Liver (tissue), 7 donors: ENCODE measurements at regions not wholly inside any gene's neighbourhood (a gene's known extent, or its start where the extent isn't known, plus 50 kb on each side); places are given as distances from the start of the nearest gene placed in this dataset.

ENCODE experiments used
- DNase-seq: peaks from one replicate; pipeline ENCODE4 v3.0.0-alpha.2; 2017; ENCODE audit warnings: low spot score
- H3K27ac ChIP-seq, 2 donors: one replicate each; pipeline ENCODE4 v1.7.0; 2013; ENCODE audit warnings: inconsistent platforms in 2 of 2, low read length in 2 of 2, control low read depth in 1 of 2, low read depth in 1 of 2, mild to moderate bottlenecking in 1 of 2
- H3K27me3 ChIP-seq, 4 donors: one replicate each; pipeline versions ENCODE4 v1.6.1 to v1.7.0; 2013; ENCODE audit warnings: low read length in 3 of 4, inconsistent platforms in 1 of 4, mild to moderate bottlenecking in 1 of 4, moderate library complexity in 1 of 4; ENCODE audit not compliant: control insufficient read depth in 4 of 4, insufficient read depth in 4 of 4
- H3K36me3 ChIP-seq, 4 donors: one replicate each; pipeline versions ENCODE4 v1.6.1 to v1.7.0; 2013; ENCODE audit warnings: low read length in 3 of 4, mild to moderate bottlenecking in 3 of 4, low read depth in 1 of 4, moderate library complexity in 1 of 4; ENCODE audit not compliant: control insufficient read depth in 4 of 4, insufficient read depth in 3 of 4
- H3K4me1 ChIP-seq, 4 donors: one replicate each; pipeline versions ENCODE4 v1.6.1 to v1.7.0; 2013; ENCODE audit warnings: low read length in 3 of 4, mild to moderate bottlenecking in 3 of 4, moderate library complexity in 1 of 4; ENCODE audit not compliant: control insufficient read depth in 4 of 4, insufficient read depth in 4 of 4
- H3K4me3 ChIP-seq, 3 donors: one replicate each; pipeline versions ENCODE4 v1.6.1 to v1.7.0; 2013; ENCODE audit warnings: low read length in 3 of 3, control low read depth in 1 of 3, low read depth in 1 of 3, mild to moderate bottlenecking in 1 of 3
- H3K9ac ChIP-seq, 2 donors: one replicate each; pipeline ENCODE4 v1.7.0; 2013; ENCODE audit warnings: low read length in 2 of 2, mild to moderate bottlenecking in 2 of 2, moderate library complexity in 2 of 2, control low read depth in 1 of 2, low read depth in 1 of 2
- H3K9me3 ChIP-seq, 4 donors: one replicate each; pipeline versions ENCODE4 v1.6.1 to v1.7.0; 2013; ENCODE audit warnings: low read length in 3 of 4; ENCODE audit not compliant: control insufficient read depth in 4 of 4
- EGR1 ChIP-seq, 2 donors: IDR thresholded peaks; 2 replicates each; pipeline ENCODE4 v1.6.1; 2016 to 2018; ENCODE audit warnings: antibody characterized with exemption in 2 of 2, low read depth in 2 of 2
- FOXA1 ChIP-seq: IDR thresholded peaks from 2 replicates; pipeline ENCODE4 v1.6.1; 2016; ENCODE audit warnings: antibody characterized with exemption
- GABPA ChIP-seq, 2 donors: IDR thresholded peaks in 1 of 2; conservative IDR thresholded peaks in 1 of 2; 2 replicates each; pipeline ENCODE4 v1.6.1; 2016; ENCODE audit warnings: antibody characterized with exemption in 2 of 2, mild to moderate bottlenecking in 1 of 2, moderate library complexity in 1 of 2
- HNF4A ChIP-seq, 2 donors: conservative IDR thresholded peaks; 2 replicates each; pipeline ENCODE4 v1.6.1; 2016; ENCODE audit warnings: antibody characterized with exemption in 2 of 2, mild to moderate bottlenecking in 2 of 2
- HNF4G ChIP-seq: IDR thresholded peaks from 2 replicates; pipeline ENCODE4 v1.6.1; 2016; ENCODE audit warnings: antibody characterized with exemption
- JUND ChIP-seq, 2 donors: IDR thresholded peaks; 2 replicates each; pipeline ENCODE4 v1.6.1; 2016; ENCODE audit warnings: antibody characterized with exemption in 2 of 2
- NR2F2 ChIP-seq: IDR thresholded peaks from 2 replicates; pipeline ENCODE4 v1.6.1; 2016; ENCODE audit warnings: antibody characterized with exemption
- RAD21 ChIP-seq, 2 donors: IDR thresholded peaks; 2 replicates each; pipeline ENCODE4 v1.6.1; 2016; ENCODE audit warnings: antibody characterized with exemption in 2 of 2, mild to moderate bottlenecking in 2 of 2
- RXRA ChIP-seq, 2 donors: IDR thresholded peaks; 2 replicates each; pipeline ENCODE4 v1.6.1; 2017 to 2018; ENCODE audit warnings: antibody characterized with exemption in 2 of 2, mild to moderate bottlenecking in 1 of 2
- SP1 ChIP-seq: IDR thresholded peaks from 2 replicates; pipeline ENCODE4 v1.6.1; 2018; ENCODE audit warnings: antibody characterized with exemption, mild to moderate bottlenecking
- YY1 ChIP-seq: IDR thresholded peaks from 2 replicates; pipeline ENCODE4 v1.6.1; 2016; ENCODE audit warnings: antibody characterized with exemption, mild to moderate bottlenecking
- TF ChIP-seq, protein P1 (sequence below): fragments of 150-350 bp; IDR thresholded peaks from 2 replicates; pipeline ENCODE4 v1.5.1; 2017; ENCODE audit warnings: improper control_type of control experiment, low read depth, low read length; ENCODE audit not compliant: missing input control
- TF ChIP-seq, protein P2 (sequence below): IDR thresholded peaks from 2 replicates; pipeline ENCODE4 v1.6.1; 2016; ENCODE audit warnings: antibody characterized with exemption
- TF ChIP-seq, protein P3 (sequence below): IDR thresholded peaks from 2 replicates; pipeline ENCODE4 v1.6.1; 2016; ENCODE audit warnings: antibody characterized with exemption
- TF ChIP-seq, protein P4 (sequence below): IDR thresholded peaks from 2 replicates; pipeline ENCODE4 v1.6.1; 2016; ENCODE audit warnings: antibody characterized with exemption
- TF ChIP-seq, protein P5 (sequence below): IDR thresholded peaks from 2 replicates; pipeline ENCODE4 v1.6.1; 2016; ENCODE audit warnings: antibody characterized with exemption, mild to moderate bottlenecking
- donor health status: healthy.
- donor health status: healthy.
- donor health status: healthy.
- donor health status: healthy.

DNA sequence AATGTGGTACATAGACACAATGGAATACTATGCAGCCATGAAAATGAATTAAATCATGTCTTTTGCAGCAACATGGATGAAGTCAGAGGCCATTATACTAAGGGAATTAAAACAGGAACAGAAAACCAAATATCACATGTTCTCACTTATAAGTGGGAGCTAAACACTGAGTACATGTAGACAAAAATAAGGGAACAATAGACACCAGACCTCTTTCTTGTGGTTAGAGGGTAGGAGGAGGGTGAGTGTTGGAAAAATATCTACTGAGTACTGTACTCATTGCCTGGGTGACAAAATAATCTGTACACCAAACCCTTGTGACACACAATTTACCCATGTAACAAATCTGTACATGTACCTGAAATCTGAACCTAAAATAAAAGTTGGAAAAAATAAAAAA lies 59.1 kb upstream of the ANO5 start:
- Histone ChIP-seq H3K27ac (no peak overlapping the region), H3K36me3 (no peaks in the 10 kb centered on the region), H3K4me1 (no peaks in the 10 kb centered on the region), H3K9ac (no peak overlapping the region), H3K9me3 (no peaks in the 10 kb centered on the region), H3K27me3 (no peaks in the 10 kb centered on the region), H3K4me3 (no peak overlapping the region)
- TF ChIP-seq NR2F2 (no peak), RAD21 (IDR thresholded peaks at IDR 0.05) (no peak), EGR1 (IDR thresholded peaks at IDR 0.05; ENCODE audit: low read depth in 2 of 2) (no peak), SP1 (no peak), RXRA (IDR thresholded peaks at IDR 0.05) (no peak), JUND (IDR thresholded peaks at IDR 0.05) (no peak), GABPA (IDR thresholded peaks at IDR 0.05 in 1 of 2, conservative IDR thresholded peaks at IDR 0.05 in 1 of 2) (no peak), HNF4A (conservative IDR thresholded peaks at IDR 0.05) (no peak), YY1 (no peak), HNF4G (no peak)
- TF ChIP-seq, protein P1, sequence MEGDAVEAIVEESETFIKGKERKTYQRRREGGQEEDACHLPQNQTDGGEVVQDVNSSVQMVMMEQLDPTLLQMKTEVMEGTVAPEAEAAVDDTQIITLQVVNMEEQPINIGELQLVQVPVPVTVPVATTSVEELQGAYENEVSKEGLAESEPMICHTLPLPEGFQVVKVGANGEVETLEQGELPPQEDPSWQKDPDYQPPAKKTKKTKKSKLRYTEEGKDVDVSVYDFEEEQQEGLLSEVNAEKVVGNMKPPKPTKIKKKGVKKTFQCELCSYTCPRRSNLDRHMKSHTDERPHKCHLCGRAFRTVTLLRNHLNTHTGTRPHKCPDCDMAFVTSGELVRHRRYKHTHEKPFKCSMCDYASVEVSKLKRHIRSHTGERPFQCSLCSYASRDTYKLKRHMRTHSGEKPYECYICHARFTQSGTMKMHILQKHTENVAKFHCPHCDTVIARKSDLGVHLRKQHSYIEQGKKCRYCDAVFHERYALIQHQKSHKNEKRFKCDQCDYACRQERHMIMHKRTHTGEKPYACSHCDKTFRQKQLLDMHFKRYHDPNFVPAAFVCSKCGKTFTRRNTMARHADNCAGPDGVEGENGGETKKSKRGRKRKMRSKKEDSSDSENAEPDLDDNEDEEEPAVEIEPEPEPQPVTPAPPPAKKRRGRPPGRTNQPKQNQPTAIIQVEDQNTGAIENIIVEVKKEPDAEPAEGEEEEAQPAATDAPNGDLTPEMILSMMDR = no peak
- TF ChIP-seq, protein P2, sequence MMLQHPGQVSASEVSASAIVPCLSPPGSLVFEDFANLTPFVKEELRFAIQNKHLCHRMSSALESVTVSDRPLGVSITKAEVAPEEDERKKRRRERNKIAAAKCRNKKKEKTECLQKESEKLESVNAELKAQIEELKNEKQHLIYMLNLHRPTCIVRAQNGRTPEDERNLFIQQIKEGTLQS = no peak
- TF ChIP-seq, protein P3, sequence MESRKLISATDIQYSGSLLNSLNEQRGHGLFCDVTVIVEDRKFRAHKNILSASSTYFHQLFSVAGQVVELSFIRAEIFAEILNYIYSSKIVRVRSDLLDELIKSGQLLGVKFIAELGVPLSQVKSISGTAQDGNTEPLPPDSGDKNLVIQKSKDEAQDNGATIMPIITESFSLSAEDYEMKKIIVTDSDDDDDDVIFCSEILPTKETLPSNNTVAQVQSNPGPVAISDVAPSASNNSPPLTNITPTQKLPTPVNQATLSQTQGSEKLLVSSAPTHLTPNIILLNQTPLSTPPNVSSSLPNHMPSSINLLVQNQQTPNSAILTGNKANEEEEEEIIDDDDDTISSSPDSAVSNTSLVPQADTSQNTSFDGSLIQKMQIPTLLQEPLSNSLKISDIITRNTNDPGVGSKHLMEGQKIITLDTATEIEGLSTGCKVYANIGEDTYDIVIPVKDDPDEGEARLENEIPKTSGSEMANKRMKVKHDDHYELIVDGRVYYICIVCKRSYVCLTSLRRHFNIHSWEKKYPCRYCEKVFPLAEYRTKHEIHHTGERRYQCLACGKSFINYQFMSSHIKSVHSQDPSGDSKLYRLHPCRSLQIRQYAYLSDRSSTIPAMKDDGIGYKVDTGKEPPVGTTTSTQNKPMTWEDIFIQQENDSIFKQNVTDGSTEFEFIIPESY = no peak
- TF ChIP-seq, protein P4, sequence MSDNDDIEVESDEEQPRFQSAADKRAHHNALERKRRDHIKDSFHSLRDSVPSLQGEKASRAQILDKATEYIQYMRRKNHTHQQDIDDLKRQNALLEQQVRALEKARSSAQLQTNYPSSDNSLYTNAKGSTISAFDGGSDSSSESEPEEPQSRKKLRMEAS = no peak
- TF ChIP-seq, protein P5, sequence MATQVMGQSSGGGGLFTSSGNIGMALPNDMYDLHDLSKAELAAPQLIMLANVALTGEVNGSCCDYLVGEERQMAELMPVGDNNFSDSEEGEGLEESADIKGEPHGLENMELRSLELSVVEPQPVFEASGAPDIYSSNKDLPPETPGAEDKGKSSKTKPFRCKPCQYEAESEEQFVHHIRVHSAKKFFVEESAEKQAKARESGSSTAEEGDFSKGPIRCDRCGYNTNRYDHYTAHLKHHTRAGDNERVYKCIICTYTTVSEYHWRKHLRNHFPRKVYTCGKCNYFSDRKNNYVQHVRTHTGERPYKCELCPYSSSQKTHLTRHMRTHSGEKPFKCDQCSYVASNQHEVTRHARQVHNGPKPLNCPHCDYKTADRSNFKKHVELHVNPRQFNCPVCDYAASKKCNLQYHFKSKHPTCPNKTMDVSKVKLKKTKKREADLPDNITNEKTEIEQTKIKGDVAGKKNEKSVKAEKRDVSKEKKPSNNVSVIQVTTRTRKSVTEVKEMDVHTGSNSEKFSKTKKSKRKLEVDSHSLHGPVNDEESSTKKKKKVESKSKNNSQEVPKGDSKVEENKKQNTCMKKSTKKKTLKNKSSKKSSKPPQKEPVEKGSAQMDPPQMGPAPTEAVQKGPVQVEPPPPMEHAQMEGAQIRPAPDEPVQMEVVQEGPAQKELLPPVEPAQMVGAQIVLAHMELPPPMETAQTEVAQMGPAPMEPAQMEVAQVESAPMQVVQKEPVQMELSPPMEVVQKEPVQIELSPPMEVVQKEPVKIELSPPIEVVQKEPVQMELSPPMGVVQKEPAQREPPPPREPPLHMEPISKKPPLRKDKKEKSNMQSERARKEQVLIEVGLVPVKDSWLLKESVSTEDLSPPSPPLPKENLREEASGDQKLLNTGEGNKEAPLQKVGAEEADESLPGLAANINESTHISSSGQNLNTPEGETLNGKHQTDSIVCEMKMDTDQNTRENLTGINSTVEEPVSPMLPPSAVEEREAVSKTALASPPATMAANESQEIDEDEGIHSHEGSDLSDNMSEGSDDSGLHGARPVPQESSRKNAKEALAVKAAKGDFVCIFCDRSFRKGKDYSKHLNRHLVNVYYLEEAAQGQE = no peak
- no peak for DNase-seq

DNA sequence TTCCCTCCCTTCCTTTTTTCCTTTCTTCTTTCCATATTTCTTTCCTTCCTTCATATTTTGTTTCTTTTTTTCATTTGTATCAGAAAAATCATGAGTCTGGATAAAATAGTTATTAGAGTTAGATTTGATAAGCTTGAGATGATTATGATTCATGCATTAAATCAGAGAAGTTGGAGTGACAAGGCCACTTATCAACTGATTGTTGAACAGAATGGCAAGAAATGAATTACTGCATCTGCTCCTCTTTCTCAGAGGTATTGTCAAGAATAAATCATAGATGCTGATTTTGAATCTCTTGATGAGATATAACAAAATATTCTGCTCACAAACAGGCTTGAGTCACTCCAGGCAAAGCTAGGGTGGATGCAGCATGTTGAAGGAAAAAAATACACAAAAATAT lies 54.6 kb upstream of the ANO5 start:
- no peak overlapping the region for H3K27ac ChIP-seq
- TF ChIP-seq, protein P2 = no peak
- no peak for TF ChIP-seq FOXA1
- H3K4me1 ChIP-seq = no peaks in the 10 kb centered on the region
- H3K27me3 ChIP-seq = peaks cover 0 to 2% (median 0%) of the 10 kb centered on the region in 4 donors
- H3K9ac ChIP-seq = no peak overlapping the region
- H3K9me3 ChIP-seq = no peaks in the 10 kb centered on the region
- no peak overlapping the region for H3K4me3 ChIP-seq
- DNase-seq = no peak
- no peaks in the 10 kb centered on the region for H3K36me3 ChIP-seq
